Liver (tissue), 3 donors: ENCODE measurements at regions not wholly inside any gene's neighbourhood (a gene's known extent, or its start where the extent isn't known, plus 50 kb on each side); places are given as distances from the start of the nearest gene placed in this dataset.

Source experiments
- EGR1 ChIP-seq, 2 donors: IDR thresholded peaks; 2 replicates each; pipeline ENCODE4 v1.6.1; 2016 to 2018; ENCODE audit warnings: antibody characterized with exemption in 2 of 2, low read depth in 2 of 2
- FOXA1 ChIP-seq: IDR thresholded peaks from 2 replicates; pipeline ENCODE4 v1.6.1; 2016; ENCODE audit warnings: antibody characterized with exemption
- GABPA ChIP-seq, 2 donors: IDR thresholded peaks in 1 of 2; conservative IDR thresholded peaks in 1 of 2; 2 replicates each; pipeline ENCODE4 v1.6.1; 2016; ENCODE audit warnings: antibody characterized with exemption in 2 of 2, mild to moderate bottlenecking in 1 of 2, moderate library complexity in 1 of 2
- HNF4A ChIP-seq, 2 donors: conservative IDR thresholded peaks; 2 replicates each; pipeline ENCODE4 v1.6.1; 2016; ENCODE audit warnings: antibody characterized with exemption in 2 of 2, mild to moderate bottlenecking in 2 of 2
- JUND ChIP-seq, 2 donors: IDR thresholded peaks; 2 replicates each; pipeline ENCODE4 v1.6.1; 2016; ENCODE audit warnings: antibody characterized with exemption in 2 of 2
- MAX ChIP-seq: IDR thresholded peaks from 2 replicates; pipeline ENCODE4 v1.6.1; 2016; ENCODE audit warnings: antibody characterized with exemption
- RAD21 ChIP-seq, 2 donors: IDR thresholded peaks; 2 replicates each; pipeline ENCODE4 v1.6.1; 2016; ENCODE audit warnings: antibody characterized with exemption in 2 of 2, mild to moderate bottlenecking in 2 of 2
- RXRA ChIP-seq, 2 donors: IDR thresholded peaks; 2 replicates each; pipeline ENCODE4 v1.6.1; 2017 to 2018; ENCODE audit warnings: antibody characterized with exemption in 2 of 2, mild to moderate bottlenecking in 1 of 2
- SP1 ChIP-seq: IDR thresholded peaks from 2 replicates; pipeline ENCODE4 v1.6.1; 2018; ENCODE audit warnings: antibody characterized with exemption, mild to moderate bottlenecking
- TAF1 ChIP-seq: conservative IDR thresholded peaks from 2 replicates; pipeline ENCODE4 v1.6.1; 2016; ENCODE audit warnings: antibody characterized with exemption, mild to moderate bottlenecking
- YY1 ChIP-seq: IDR thresholded peaks from 2 replicates; pipeline ENCODE4 v1.6.1; 2016; ENCODE audit warnings: antibody characterized with exemption, mild to moderate bottlenecking
- TF ChIP-seq, protein P1 (sequence below): fragments of 150-350 bp; IDR thresholded peaks from 2 replicates; pipeline ENCODE4 v1.5.1; 2017; ENCODE audit warnings: improper control_type of control experiment, low read depth, low read length; ENCODE audit not compliant: missing input control
- TF ChIP-seq, protein P2 (sequence below): IDR thresholded peaks from 2 replicates; pipeline ENCODE4 v1.6.1; 2016; ENCODE audit warnings: antibody characterized with exemption, mild to moderate bottlenecking
- TF ChIP-seq, protein P3 (sequence below): IDR thresholded peaks from 2 replicates; pipeline ENCODE4 v1.6.1; 2016; ENCODE audit warnings: antibody characterized with exemption
- donor health status: healthy.
- donor health status: healthy.

- TF ChIP-seq YY1, result no peak
- TF ChIP-seq, protein P1, sequence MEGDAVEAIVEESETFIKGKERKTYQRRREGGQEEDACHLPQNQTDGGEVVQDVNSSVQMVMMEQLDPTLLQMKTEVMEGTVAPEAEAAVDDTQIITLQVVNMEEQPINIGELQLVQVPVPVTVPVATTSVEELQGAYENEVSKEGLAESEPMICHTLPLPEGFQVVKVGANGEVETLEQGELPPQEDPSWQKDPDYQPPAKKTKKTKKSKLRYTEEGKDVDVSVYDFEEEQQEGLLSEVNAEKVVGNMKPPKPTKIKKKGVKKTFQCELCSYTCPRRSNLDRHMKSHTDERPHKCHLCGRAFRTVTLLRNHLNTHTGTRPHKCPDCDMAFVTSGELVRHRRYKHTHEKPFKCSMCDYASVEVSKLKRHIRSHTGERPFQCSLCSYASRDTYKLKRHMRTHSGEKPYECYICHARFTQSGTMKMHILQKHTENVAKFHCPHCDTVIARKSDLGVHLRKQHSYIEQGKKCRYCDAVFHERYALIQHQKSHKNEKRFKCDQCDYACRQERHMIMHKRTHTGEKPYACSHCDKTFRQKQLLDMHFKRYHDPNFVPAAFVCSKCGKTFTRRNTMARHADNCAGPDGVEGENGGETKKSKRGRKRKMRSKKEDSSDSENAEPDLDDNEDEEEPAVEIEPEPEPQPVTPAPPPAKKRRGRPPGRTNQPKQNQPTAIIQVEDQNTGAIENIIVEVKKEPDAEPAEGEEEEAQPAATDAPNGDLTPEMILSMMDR, result no peak
- TF ChIP-seq RAD21 (IDR thresholded peaks at IDR 0.05), result no peak
- TF ChIP-seq TAF1, result no peak
- TF ChIP-seq EGR1 (IDR thresholded peaks at IDR 0.05; ENCODE audit: low read depth in 2 of 2), result no peak
- no peak for TF ChIP-seq MAX
- TF ChIP-seq SP1, result no peak
- TF ChIP-seq, protein P2, sequence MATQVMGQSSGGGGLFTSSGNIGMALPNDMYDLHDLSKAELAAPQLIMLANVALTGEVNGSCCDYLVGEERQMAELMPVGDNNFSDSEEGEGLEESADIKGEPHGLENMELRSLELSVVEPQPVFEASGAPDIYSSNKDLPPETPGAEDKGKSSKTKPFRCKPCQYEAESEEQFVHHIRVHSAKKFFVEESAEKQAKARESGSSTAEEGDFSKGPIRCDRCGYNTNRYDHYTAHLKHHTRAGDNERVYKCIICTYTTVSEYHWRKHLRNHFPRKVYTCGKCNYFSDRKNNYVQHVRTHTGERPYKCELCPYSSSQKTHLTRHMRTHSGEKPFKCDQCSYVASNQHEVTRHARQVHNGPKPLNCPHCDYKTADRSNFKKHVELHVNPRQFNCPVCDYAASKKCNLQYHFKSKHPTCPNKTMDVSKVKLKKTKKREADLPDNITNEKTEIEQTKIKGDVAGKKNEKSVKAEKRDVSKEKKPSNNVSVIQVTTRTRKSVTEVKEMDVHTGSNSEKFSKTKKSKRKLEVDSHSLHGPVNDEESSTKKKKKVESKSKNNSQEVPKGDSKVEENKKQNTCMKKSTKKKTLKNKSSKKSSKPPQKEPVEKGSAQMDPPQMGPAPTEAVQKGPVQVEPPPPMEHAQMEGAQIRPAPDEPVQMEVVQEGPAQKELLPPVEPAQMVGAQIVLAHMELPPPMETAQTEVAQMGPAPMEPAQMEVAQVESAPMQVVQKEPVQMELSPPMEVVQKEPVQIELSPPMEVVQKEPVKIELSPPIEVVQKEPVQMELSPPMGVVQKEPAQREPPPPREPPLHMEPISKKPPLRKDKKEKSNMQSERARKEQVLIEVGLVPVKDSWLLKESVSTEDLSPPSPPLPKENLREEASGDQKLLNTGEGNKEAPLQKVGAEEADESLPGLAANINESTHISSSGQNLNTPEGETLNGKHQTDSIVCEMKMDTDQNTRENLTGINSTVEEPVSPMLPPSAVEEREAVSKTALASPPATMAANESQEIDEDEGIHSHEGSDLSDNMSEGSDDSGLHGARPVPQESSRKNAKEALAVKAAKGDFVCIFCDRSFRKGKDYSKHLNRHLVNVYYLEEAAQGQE, result no peak
- TF ChIP-seq FOXA1, result no peak
- no peak for TF ChIP-seq HNF4A (conservative IDR thresholded peaks at IDR 0.05)
- TF ChIP-seq RXRA (IDR thresholded peaks at IDR 0.05), result no peak
- no peak for TF ChIP-seq JUND (IDR thresholded peaks at IDR 0.05)
- no peak for TF ChIP-seq GABPA (IDR thresholded peaks at IDR 0.05 in 1 of 2, conservative IDR thresholded peaks at IDR 0.05 in 1 of 2)
- TF ChIP-seq, protein P3, sequence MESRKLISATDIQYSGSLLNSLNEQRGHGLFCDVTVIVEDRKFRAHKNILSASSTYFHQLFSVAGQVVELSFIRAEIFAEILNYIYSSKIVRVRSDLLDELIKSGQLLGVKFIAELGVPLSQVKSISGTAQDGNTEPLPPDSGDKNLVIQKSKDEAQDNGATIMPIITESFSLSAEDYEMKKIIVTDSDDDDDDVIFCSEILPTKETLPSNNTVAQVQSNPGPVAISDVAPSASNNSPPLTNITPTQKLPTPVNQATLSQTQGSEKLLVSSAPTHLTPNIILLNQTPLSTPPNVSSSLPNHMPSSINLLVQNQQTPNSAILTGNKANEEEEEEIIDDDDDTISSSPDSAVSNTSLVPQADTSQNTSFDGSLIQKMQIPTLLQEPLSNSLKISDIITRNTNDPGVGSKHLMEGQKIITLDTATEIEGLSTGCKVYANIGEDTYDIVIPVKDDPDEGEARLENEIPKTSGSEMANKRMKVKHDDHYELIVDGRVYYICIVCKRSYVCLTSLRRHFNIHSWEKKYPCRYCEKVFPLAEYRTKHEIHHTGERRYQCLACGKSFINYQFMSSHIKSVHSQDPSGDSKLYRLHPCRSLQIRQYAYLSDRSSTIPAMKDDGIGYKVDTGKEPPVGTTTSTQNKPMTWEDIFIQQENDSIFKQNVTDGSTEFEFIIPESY, result no peak
Measured at GRCh38 chr15:92316586-92317295, 76.9 kb upstream of the ST8SIA2 start.
